HepG2 (cell line): ENCODE measurements at regions not wholly inside any gene's neighbourhood (a gene's known extent, or its start where the extent isn't known, plus 50 kb on each side); places are given as distances from the start of the nearest gene placed in this dataset.

Experiments used
- BCL6 ChIP-seq: IDR thresholded peaks from 2 replicates; pipeline ENCODE4 v1.6.1; 2016; ENCODE audit warnings: missing genetic modification reagents, missing compliant biosample characterization
- CTCF ChIP-seq: sonication (generic); formaldehyde crosslinking; IDR thresholded peaks from 2 replicates; pipeline ENCODE4 v1.5.0; 2020; ENCODE audit warnings: mild to moderate bottlenecking, missing genetic modification reagents, moderate library complexity
- DRAP1 ChIP-seq: IDR thresholded peaks from 2 replicates; pipeline ENCODE4 v1.6.1; 2016; ENCODE audit warnings: missing genetic modification reagents, missing compliant biosample characterization
- KAT2B ChIP-seq: fragments of 150-350 bp; IDR thresholded peaks from 2 replicates; pipeline ENCODE4 v1.6.1; 2014; ENCODE audit warnings: low read depth, low read length, borderline replicate concordance
- KDM1A ChIP-seq: IDR thresholded peaks from 2 replicates; pipeline ENCODE4 v1.6.1; 2016; ENCODE audit warnings: missing compliant biosample characterization
- MAFK ChIP-seq, 2 experiments: IDR thresholded peaks in 1 of 2; conservative IDR thresholded peaks in 1 of 2; 2 replicates each; pipeline ENCODE4 v1.6.1; 2011; ENCODE audit warnings: improper control_type of control experiment in 2 of 2, low read length in 2 of 2
- POLR2AphosphoS5 ChIP-seq: IDR thresholded peaks from 2 replicates; pipeline ENCODE4 v1.6.1; 2012; ENCODE audit warnings: low read depth, low read length
- RAD21 ChIP-seq: fragments of 450-650 bp; formaldehyde crosslinking; IDR thresholded peaks from 2 replicates; pipeline ENCODE4 v1.5.0; 2020; ENCODE audit warnings: mild to moderate bottlenecking
- SAP130 ChIP-seq: IDR thresholded peaks from 2 replicates; pipeline ENCODE4 v1.6.1; 2016; ENCODE audit warnings: low read depth

GRCh38 chr10:107545717-107546116, 381.2 kb upstream of the SORCS1 start:
- TF ChIP-seq KDM1A (CRISPR knock-in tag) = no peak
- no peak for TF ChIP-seq MAFK (conservative IDR thresholded peaks at IDR 0.05 in 1 of 2, IDR thresholded peaks at IDR 0.05 in 1 of 2; ENCODE audit: low read length in 2 of 2)
- no peak for TF ChIP-seq POLR2AphosphoS5
- TF ChIP-seq SAP130 (CRISPR knock-in tag) = no peak
- TF ChIP-seq DRAP1 (CRISPR knock-in tag) = no peak
- no peak for TF ChIP-seq CTCF (CRISPR knock-in tag)
- TF ChIP-seq RAD21 (CRISPR knock-in tag) = no peak
- no peak for TF ChIP-seq KAT2B
- TF ChIP-seq BCL6 (CRISPR knock-in tag) = no peak
